ENCODE measurements at regions not wholly inside any gene's neighbourhood (a gene's known extent, or its start where the extent isn't known, plus 50 kb on each side); places are given as distances from the start of the nearest gene placed in this dataset.

DNA sequence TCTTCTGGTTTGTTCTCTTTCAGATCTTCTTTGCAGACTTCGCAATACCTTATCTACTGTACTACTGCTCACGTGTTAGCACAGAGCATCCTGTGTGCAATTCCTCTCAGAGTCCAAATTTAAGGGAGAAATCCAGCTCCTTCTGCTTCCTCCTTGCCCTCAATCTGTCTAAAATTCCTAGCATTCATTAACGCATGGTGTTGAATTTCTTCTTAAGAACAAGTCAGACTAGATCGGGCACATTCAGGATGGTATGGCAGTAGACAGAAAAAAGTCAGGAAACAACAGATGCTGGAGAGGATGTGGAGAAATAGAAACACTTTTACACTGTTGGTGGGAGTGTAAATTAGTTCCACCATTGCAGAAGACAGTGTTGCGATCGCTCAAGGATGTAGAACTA is 206.1 kb upstream of the CDH7 start:
- TF ChIP-seq, protein P1, sequence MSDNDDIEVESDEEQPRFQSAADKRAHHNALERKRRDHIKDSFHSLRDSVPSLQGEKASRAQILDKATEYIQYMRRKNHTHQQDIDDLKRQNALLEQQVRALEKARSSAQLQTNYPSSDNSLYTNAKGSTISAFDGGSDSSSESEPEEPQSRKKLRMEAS (IDR thresholded peaks at IDR 0.05; ENCODE audit: low read depth, low read length) = no peak
- TF ChIP-seq MYC (IDR thresholded peaks at IDR 0.05; ENCODE audit: low read depth, low read length) = no peak
- TF ChIP-seq, protein P2, sequence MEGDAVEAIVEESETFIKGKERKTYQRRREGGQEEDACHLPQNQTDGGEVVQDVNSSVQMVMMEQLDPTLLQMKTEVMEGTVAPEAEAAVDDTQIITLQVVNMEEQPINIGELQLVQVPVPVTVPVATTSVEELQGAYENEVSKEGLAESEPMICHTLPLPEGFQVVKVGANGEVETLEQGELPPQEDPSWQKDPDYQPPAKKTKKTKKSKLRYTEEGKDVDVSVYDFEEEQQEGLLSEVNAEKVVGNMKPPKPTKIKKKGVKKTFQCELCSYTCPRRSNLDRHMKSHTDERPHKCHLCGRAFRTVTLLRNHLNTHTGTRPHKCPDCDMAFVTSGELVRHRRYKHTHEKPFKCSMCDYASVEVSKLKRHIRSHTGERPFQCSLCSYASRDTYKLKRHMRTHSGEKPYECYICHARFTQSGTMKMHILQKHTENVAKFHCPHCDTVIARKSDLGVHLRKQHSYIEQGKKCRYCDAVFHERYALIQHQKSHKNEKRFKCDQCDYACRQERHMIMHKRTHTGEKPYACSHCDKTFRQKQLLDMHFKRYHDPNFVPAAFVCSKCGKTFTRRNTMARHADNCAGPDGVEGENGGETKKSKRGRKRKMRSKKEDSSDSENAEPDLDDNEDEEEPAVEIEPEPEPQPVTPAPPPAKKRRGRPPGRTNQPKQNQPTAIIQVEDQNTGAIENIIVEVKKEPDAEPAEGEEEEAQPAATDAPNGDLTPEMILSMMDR (IDR thresholded peaks at IDR 0.05; ENCODE audit: low read depth, low read length) = no peak
- no peak for TF ChIP-seq POLR2A (IDR thresholded peaks at IDR 0.05; ENCODE audit: extremely low read depth, insufficient read length)
- DNase-seq (ENCODE audit: low read depth) = no peak
- H3K4me3 ChIP-seq (ENCODE audit: low read depth, low read length) = no peak overlapping the region

DNA sequence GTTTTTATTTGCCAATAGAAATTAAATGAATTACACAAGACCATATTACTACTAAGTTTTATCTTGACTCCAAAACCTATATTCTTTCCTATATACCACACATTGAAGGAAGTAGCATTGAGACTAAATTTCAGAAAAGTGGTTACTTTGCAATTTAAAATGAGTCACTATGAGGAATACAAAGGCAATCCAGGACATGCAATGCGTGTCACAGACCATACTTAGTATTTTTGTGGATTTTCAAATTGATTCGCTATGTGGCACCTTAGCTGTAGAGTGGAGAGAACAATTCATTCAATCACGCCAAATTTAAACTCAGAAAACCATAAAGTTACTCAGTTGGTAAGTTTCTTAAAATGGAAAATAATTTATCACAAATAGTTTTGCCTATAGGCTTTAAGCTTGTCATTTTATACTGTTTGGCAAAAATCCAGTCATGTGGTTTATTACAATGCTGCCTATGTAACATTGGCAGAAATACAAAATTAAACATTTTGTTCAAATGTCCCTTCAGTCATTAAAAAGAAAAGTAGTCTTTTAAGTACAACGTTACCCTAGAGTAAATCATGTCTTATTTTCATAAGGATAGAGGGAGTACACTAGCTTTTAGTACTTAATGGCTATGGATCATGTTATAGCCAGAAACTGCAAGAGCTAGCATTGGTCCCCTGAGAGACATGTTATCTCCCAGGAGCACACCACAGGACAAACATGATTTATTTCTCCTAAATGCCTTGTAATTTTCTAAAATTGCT is 222.8 kb upstream of the CDH7 start:
- H3K4me3 ChIP-seq (ENCODE audit: low read depth, low read length) = no peak overlapping the region
- TF ChIP-seq POLR2A (IDR thresholded peaks at IDR 0.05; ENCODE audit: extremely low read depth, insufficient read length) (no peak), MYC (IDR thresholded peaks at IDR 0.05; ENCODE audit: low read depth, low read length) (no peak)
- TF ChIP-seq, protein P2 (IDR thresholded peaks at IDR 0.05; ENCODE audit: low read depth, low read length) = no peak
- TF ChIP-seq, protein P1 (IDR thresholded peaks at IDR 0.05; ENCODE audit: low read depth, low read length) = no peak
- no peak for DNase-seq (ENCODE audit: low read depth)

DNA sequence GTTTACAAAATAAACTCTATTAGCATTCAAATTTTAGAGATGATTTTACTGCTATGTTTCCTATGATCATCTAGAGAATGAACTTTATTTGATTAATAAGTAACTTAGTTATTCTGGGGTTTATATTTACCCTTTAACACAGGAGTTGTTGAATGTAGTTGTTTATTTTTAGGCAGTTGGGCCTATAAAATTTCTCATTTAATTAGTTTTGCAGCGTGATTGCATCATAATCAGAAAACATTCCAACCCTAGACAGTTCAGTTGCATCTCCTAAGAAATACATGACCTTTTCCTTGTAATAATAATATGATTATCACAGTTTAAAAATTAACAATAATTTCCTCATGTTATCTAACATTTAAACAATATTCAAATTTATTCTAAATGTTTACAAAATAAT is 224.7 kb upstream of the CDH7 start:
- TF ChIP-seq, protein P1 (IDR thresholded peaks at IDR 0.05; ENCODE audit: low read depth, low read length) = no peak
- TF ChIP-seq, protein P2 (IDR thresholded peaks at IDR 0.05; ENCODE audit: low read depth, low read length) = no peak
- H3K4me3 ChIP-seq (ENCODE audit: low read depth, low read length) = no peak overlapping the region
- DNase-seq (ENCODE audit: low read depth) = no peak

DNA sequence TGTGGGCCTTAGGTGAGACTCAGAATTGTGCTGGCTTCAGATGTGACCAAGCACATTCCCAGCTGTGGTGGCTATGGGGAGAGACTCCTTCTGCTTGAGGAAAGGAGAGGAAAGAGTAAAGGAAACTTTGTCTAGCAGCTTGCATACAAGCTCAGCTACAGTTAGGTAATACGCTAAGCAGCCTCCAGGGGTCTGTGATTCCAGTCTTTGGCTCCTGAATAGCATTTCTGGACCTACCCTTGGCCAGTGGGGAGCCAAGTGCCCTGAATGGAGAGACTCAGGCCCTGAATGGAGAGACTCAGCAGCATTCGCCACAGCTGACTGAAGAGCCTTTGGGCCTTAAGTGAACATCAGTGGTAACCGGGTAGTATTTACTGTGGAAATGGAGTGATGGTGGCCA is 227.4 kb upstream of the CDH7 start:
- TF ChIP-seq POLR2A (IDR thresholded peaks at IDR 0.05; ENCODE audit: extremely low read depth, insufficient read length) = no peak
- TF ChIP-seq, protein P2 (IDR thresholded peaks at IDR 0.05; ENCODE audit: low read depth, low read length) = no peak
- DNase-seq (ENCODE audit: low read depth) = no peak
- H3K4me3 ChIP-seq (ENCODE audit: low read depth, low read length) = no peak overlapping the region

DNA sequence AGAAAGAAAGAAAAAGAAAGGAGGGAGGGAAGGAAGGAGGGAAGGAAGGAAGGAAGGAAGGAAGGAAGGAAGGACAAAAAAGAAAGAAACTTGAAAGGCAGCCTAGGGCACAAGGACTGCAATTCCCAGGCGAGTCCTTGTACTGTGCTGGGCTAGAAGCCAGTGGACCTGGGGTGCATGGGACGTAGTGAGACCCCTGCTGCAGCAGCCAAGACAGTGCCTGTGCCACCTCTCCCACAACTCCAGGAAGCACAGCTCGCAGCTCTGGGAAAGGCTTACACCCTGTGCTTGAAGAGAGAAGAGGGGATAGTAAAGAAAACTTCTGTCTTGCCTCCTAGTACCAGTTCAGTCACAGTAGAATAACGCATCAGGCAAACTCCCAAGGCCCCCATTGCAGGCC is 227.9 kb upstream of the CDH7 start:
- no peak for DNase-seq (ENCODE audit: low read depth)
- TF ChIP-seq MYC (IDR thresholded peaks at IDR 0.05; ENCODE audit: low read depth, low read length) (no peak), POLR2A (IDR thresholded peaks at IDR 0.05; ENCODE audit: extremely low read depth, insufficient read length) (no peak)
- TF ChIP-seq, protein P2 (IDR thresholded peaks at IDR 0.05; ENCODE audit: low read depth, low read length) = no peak
- TF ChIP-seq, protein P1 (IDR thresholded peaks at IDR 0.05; ENCODE audit: low read depth, low read length) = no peak
- no peak overlapping the region for H3K4me3 ChIP-seq (ENCODE audit: low read depth, low read length)

DNA sequence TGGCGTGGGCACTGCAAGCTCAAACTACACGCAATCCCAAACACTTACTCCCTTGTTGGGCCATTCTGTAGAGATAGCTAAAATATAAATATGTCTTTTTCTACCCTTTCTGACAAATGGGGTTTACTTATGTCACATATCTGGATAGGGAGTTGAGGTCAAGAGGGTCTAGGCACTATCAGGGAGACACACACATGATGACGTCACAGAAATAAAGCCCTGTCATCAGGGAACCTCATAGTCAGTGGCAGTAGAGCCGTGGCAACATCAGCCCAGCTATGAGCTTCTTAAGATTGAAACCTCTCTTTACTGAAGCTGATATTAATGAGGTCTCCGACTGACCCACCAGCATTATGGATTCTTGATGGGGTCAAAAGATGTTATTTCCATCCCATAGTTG is 234.6 kb upstream of the CDH7 start:
- TF ChIP-seq POLR2A (IDR thresholded peaks at IDR 0.05; ENCODE audit: extremely low read depth, insufficient read length) (no peak), MYC (IDR thresholded peaks at IDR 0.05; ENCODE audit: low read depth, low read length) (no peak)
- TF ChIP-seq, protein P2 (IDR thresholded peaks at IDR 0.05; ENCODE audit: low read depth, low read length) = no peak
- TF ChIP-seq, protein P1 (IDR thresholded peaks at IDR 0.05; ENCODE audit: low read depth, low read length) = no peak
- no peak overlapping the region for H3K4me3 ChIP-seq (ENCODE audit: low read depth, low read length)
- no peak for DNase-seq (ENCODE audit: low read depth)
